SK-N-MC (cell line): ENCODE measurements at regions not wholly inside any gene's neighbourhood (a gene's known extent, or its start where the extent isn't known, plus 50 kb on each side); places are given as distances from the start of the nearest gene placed in this dataset.
"Not testable (repeated sequence)": the region's sequence is repeated elsewhere in the genome, so short reads cannot be mapped to it uniquely, and the experiment has no call there.

Source experiments
- DNase-seq: peaks from one replicate; pipeline ENCODE4 v3.0.0-alpha.2; 2011; ENCODE audit warnings: low read depth, low spot score
- H3K27ac ChIP-seq: fragments of 200-600 bp; sonication (generic); 2 replicates; pipeline ENCODE4 v1.5.1; 2016; ENCODE audit warnings: mixed run types
- H3K36me3 ChIP-seq: fragments of 200-600 bp; sonication (generic); 2 replicates; pipeline ENCODE4 v1.6.1; 2017; ENCODE audit warnings: antibody characterized with exemption, low read length, mixed read lengths; ENCODE audit not compliant: insufficient read depth
- H3K4me3 ChIP-seq: fragments of 200-600 bp; sonication (generic); 2 replicates; pipeline ENCODE4 v1.5.1; 2016
- H3K9ac ChIP-seq: fragments of 200-600 bp; sonication (generic); 2 replicates; pipeline ENCODE4 v1.8.0; 2017; ENCODE audit warnings: mixed run types, mixed read lengths; ENCODE audit not compliant: insufficient read length
- H3K9me3 ChIP-seq: fragments of 200-600 bp; sonication (generic); 2 replicates; pipeline ENCODE4 v1.6.1; 2017; ENCODE audit warnings: low read depth, mild to moderate bottlenecking, antibody characterized with exemption, low read length, moderate library complexity, mixed read lengths
- EZH2 ChIP-seq: fragments of 200-600 bp; sonication (generic); IDR thresholded peaks from one replicate; pipeline ENCODE4 v1.6.1; 2017; ENCODE audit warnings: antibody characterized with exemption
- FOXP2 ChIP-seq: optimal IDR thresholded peaks from 2 replicates; pipeline ENCODE3; 2011; ENCODE audit warnings: mild to moderate bottlenecking, moderate library complexity; ENCODE audit not compliant: insufficient read depth; ENCODE audit errors: extremely low read length, control extremely low read depth
- POLR2AphosphoS5 ChIP-seq: IDR thresholded peaks from 2 replicates; pipeline ENCODE4 v1.6.1; 2012; ENCODE audit warnings: mild to moderate bottlenecking, low read depth, low read length, borderline replicate concordance

- H3K9ac ChIP-seq, H3K27ac ChIP-seq, H3K36me3 ChIP-seq, DNase-seq, H3K4me3 ChIP-seq, H3K9me3 ChIP-seq: not testable (repeated sequence)
Measured at GRCh38 chr13:43970520-43971242, 91.0 kb downstream of the LACC1 start.

- not testable (repeated sequence) for H3K4me3 ChIP-seq, DNase-seq, H3K36me3 ChIP-seq, H3K9me3 ChIP-seq, H3K9ac ChIP-seq, H3K27ac ChIP-seq
Measured at GRCh38 chr13:43971324-43971723, 91.6 kb downstream of the LACC1 start.

GRCh38 chr13:43977911-43978310, 98.2 kb downstream of the LACC1 start:
- Histone ChIP-seq H3K9me3 (no peaks in the 10 kb centered on the region), H3K9ac (no peak overlapping the region), H3K36me3 (no peaks in the 10 kb centered on the region), H3K4me3 (no peak overlapping the region), H3K27ac (no peak overlapping the region)
- DNase-seq, result no peak
- TF ChIP-seq EZH2 (no peak), FOXP2 (no peak), POLR2AphosphoS5 (no peak)

- no peak overlapping the region for H3K27ac ChIP-seq
- no peak for DNase-seq
- H3K9ac ChIP-seq, result no peak overlapping the region
Measured at GRCh38 chr13:43978688-43979087, 99.0 kb downstream of the LACC1 start.

GRCh38 chr13:43979492-43979891, 99.8 kb downstream of the LACC1 start:
- no peak overlapping the region for H3K4me3 ChIP-seq
- no peaks in the 10 kb centered on the region for H3K9me3 ChIP-seq
- no peak overlapping the region for H3K27ac ChIP-seq
- no peak for DNase-seq
- TF ChIP-seq EZH2 (no peak), POLR2AphosphoS5 (no peak), FOXP2 (no peak)
- H3K9ac ChIP-seq, result no peak overlapping the region
- no peaks in the 10 kb centered on the region for H3K36me3 ChIP-seq

More at GRCh38 chr13:43978688-43979087, 99.0 kb downstream of the LACC1 start:
- H3K36me3 ChIP-seq, result no peaks in the 10 kb centered on the region
- no peak overlapping the region for H3K4me3 ChIP-seq
- no peak for TF ChIP-seq FOXP2
- no peak for TF ChIP-seq EZH2
- TF ChIP-seq POLR2AphosphoS5, result no peak
- no peaks in the 10 kb centered on the region for H3K9me3 ChIP-seq

- Histone ChIP-seq H3K9ac (no peak overlapping the region), H3K27ac (no peak overlapping the region), H3K9me3 (no peaks in the 10 kb centered on the region), H3K4me3 (no peak overlapping the region), H3K36me3 (no peaks in the 10 kb centered on the region)
- no peak for DNase-seq
- TF ChIP-seq POLR2AphosphoS5 (no peak), EZH2 (no peak), FOXP2 (no peak)
Measured at GRCh38 chr13:43980587-43980986, 100.9 kb downstream of the LACC1 start.

- Histone ChIP-seq H3K9ac (no peak overlapping the region), H3K9me3 (no peaks in the 10 kb centered on the region), H3K27ac (no peak overlapping the region), H3K4me3 (no peak overlapping the region), H3K36me3 (no peaks in the 10 kb centered on the region)
- DNase-seq, result no peak
- TF ChIP-seq POLR2AphosphoS5 (no peak), EZH2 (no peak), FOXP2 (no peak)
Measured at GRCh38 chr13:43981091-43981490, 101.4 kb downstream of the LACC1 start.

- no peak for TF ChIP-seq EZH2
- TF ChIP-seq POLR2AphosphoS5, result no peak
- TF ChIP-seq FOXP2, result no peak
- H3K4me3 ChIP-seq, result no peak overlapping the region
- H3K36me3 ChIP-seq, result no peaks in the 10 kb centered on the region
- no peak overlapping the region for H3K9ac ChIP-seq
- H3K27ac ChIP-seq, result no peak overlapping the region
- DNase-seq, result no peak
- H3K9me3 ChIP-seq, result no peaks in the 10 kb centered on the region
Measured at GRCh38 chr13:43981512-43982301, 102.0 kb downstream of the LACC1 start.

- no peak for TF ChIP-seq POLR2AphosphoS5
- TF ChIP-seq FOXP2, result no peak
- TF ChIP-seq EZH2, result no peak
- Histone ChIP-seq H3K9ac (no peak overlapping the region), H3K36me3 (no peaks in the 10 kb centered on the region), H3K4me3 (no peak overlapping the region), H3K9me3 (no peaks in the 10 kb centered on the region), H3K27ac (no peak overlapping the region)
- DNase-seq, result no peak
Measured at GRCh38 chr13:43983373-43983772, 103.7 kb downstream of the LACC1 start.
